DOHH2 (cell line): ENCODE measurements at regions not wholly inside any gene's neighbourhood (a gene's known extent, or its start where the extent isn't known, plus 50 kb on each side); places are given as distances from the start of the nearest gene placed in this dataset.

Experiments used
- H3F3A ChIP-seq: fragments of 200-600 bp; sonication (generic), shearing (Covaris generic); 2 replicates; pipeline ENCODE4 v1.6.0; 2016; ENCODE audit warnings: antibody characterized with exemption, mild to moderate bottlenecking; ENCODE audit not compliant: control insufficient read depth, insufficient read depth
- H3K27ac ChIP-seq: fragments of 200-600 bp; sonication (generic); 2 replicates; pipeline ENCODE4 v1.5.1; 2014; ENCODE audit warnings: low read depth, mild to moderate bottlenecking, low read length, moderate library complexity
- H3K27me3 ChIP-seq: fragments of 200-600 bp; sonication (generic); 2 replicates; pipeline ENCODE4 v1.6.1; 2014; ENCODE audit warnings: mild to moderate bottlenecking, low read length, mixed read lengths; ENCODE audit not compliant: control insufficient read depth
- H3K36me3 ChIP-seq: fragments of 200-600 bp; sonication (generic); 2 replicates; pipeline ENCODE4 v1.6.1; 2014; ENCODE audit warnings: mild to moderate bottlenecking, low read length, moderate library complexity, mixed read lengths; ENCODE audit not compliant: control insufficient read depth
- H3K4me1 ChIP-seq: fragments of 200-600 bp; sonication (generic); 2 replicates; pipeline ENCODE4 v1.6.1; 2014; ENCODE audit warnings: mild to moderate bottlenecking, low read length, mixed read lengths; ENCODE audit not compliant: control insufficient read depth
- H3K4me2 ChIP-seq: fragments of 200-600 bp; sonication (generic); 2 replicates; pipeline ENCODE4 v1.6.0; 2014; ENCODE audit warnings: mild to moderate bottlenecking, low read length, moderate library complexity
- H3K4me3 ChIP-seq: fragments of 200-600 bp; sonication (generic); 2 replicates; pipeline ENCODE4 v1.5.1; 2014; ENCODE audit warnings: mild to moderate bottlenecking, low read length, mixed read lengths
- H3K79me2 ChIP-seq: fragments of 200-600 bp; sonication (generic); 2 replicates; pipeline ENCODE4 v1.6.1; 2014; ENCODE audit warnings: mild to moderate bottlenecking, low read length, mixed read lengths; ENCODE audit not compliant: control insufficient read depth
- H3K9me2 ChIP-seq: fragments of 200-600 bp; sonication (generic); replicated peaks from 2 replicates; pipeline ENCODE4 v1.6.1; 2014; ENCODE audit warnings: mild to moderate bottlenecking, low read length, mixed read lengths; ENCODE audit not compliant: control insufficient read depth
- H3K9me3 ChIP-seq: fragments of 200-600 bp; sonication (generic); 2 replicates; pipeline ENCODE4 v1.6.1; 2014; ENCODE audit warnings: antibody characterized with exemption, low read length, mixed read lengths; ENCODE audit not compliant: control insufficient read depth, insufficient read depth
- H4K20me1 ChIP-seq: fragments of 200-600 bp; sonication (generic); 2 replicates; pipeline ENCODE4 v1.6.0; 2014; ENCODE audit warnings: low read depth, mild to moderate bottlenecking, antibody characterized with exemption, low read length, moderate library complexity; ENCODE audit not compliant: control insufficient read depth, insufficient read depth
- EZH2phosphoT487 ChIP-seq: fragments of 200-600 bp; sonication (generic); IDR thresholded peaks from 2 replicates; pipeline ENCODE4 v1.6.1; 2017; ENCODE audit warnings: borderline replicate concordance, mild to moderate bottlenecking, antibody characterized with exemption, low read length, moderate library complexity, mixed read lengths
- TF ChIP-seq, protein P1 (sequence below): fragments of 200-600 bp; sonication (generic); IDR thresholded peaks from one replicate; pipeline ENCODE4 v1.5.1; 2014; ENCODE audit warnings: antibody characterized with exemption, mild to moderate bottlenecking, low read depth, low read length; ENCODE audit not compliant: poor library complexity, severe bottlenecking

DNA sequence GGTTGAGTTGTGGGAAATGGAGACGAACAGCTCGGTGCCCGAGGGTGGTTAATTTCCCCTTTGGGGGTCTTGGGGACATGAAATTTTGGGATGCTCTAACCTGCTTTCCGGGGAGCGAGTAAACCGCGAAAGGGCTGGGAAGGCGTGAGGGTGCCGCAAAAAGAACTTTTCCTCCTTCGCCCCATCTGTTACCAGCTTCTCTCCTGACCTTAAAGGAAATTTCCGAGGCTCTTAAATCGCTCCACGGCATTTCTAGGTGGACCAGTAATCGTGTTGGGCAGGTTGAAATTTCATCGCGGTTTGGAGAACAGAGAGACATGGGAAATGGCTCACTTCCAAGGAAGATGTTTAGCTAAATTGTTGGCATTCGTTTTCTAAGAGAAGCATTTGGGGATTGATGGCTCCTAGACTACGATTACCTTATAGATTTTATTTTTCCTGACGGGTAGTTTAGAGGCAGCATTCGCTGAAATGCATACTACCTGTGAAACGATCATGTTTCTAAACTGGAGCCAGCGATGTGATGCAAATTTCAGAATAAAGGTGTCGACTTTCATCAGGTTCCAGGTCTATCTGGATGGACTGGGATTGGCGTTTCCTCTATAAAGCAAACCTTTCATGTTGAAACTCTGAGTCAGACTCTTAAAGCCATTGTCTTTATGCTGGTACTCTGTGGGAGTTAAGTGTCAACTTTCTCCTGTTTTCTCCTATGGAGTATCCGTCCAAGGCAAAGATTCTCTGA is 414.5 kb downstream of the PCNX1 start:
- no peaks in the 10 kb centered on the region for H3K36me3 ChIP-seq
- peaks cover 14% of the 10 kb centered on the region for H3F3A ChIP-seq
- peaks cover 53% of the 10 kb centered on the region for H3K4me1 ChIP-seq
- no peaks in the 10 kb centered on the region for H3K9me2 ChIP-seq
- peaks cover 57% of the 10 kb centered on the region for H3K79me2 ChIP-seq
- no peaks in the 10 kb centered on the region for H3K27me3 ChIP-seq
- TF ChIP-seq, protein P1, sequence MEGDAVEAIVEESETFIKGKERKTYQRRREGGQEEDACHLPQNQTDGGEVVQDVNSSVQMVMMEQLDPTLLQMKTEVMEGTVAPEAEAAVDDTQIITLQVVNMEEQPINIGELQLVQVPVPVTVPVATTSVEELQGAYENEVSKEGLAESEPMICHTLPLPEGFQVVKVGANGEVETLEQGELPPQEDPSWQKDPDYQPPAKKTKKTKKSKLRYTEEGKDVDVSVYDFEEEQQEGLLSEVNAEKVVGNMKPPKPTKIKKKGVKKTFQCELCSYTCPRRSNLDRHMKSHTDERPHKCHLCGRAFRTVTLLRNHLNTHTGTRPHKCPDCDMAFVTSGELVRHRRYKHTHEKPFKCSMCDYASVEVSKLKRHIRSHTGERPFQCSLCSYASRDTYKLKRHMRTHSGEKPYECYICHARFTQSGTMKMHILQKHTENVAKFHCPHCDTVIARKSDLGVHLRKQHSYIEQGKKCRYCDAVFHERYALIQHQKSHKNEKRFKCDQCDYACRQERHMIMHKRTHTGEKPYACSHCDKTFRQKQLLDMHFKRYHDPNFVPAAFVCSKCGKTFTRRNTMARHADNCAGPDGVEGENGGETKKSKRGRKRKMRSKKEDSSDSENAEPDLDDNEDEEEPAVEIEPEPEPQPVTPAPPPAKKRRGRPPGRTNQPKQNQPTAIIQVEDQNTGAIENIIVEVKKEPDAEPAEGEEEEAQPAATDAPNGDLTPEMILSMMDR: no peak
- TF ChIP-seq EZH2phosphoT487: no peak
- H4K20me1 ChIP-seq: no peaks in the 10 kb centered on the region
- H3K4me3 ChIP-seq: peak overlapping the region; percentile 76
- no peak overlapping the region for H3K27ac ChIP-seq
- H3K9me3 ChIP-seq: no peaks in the 10 kb centered on the region
- H3K4me2 ChIP-seq: peak overlapping the region; percentile 88

DNA sequence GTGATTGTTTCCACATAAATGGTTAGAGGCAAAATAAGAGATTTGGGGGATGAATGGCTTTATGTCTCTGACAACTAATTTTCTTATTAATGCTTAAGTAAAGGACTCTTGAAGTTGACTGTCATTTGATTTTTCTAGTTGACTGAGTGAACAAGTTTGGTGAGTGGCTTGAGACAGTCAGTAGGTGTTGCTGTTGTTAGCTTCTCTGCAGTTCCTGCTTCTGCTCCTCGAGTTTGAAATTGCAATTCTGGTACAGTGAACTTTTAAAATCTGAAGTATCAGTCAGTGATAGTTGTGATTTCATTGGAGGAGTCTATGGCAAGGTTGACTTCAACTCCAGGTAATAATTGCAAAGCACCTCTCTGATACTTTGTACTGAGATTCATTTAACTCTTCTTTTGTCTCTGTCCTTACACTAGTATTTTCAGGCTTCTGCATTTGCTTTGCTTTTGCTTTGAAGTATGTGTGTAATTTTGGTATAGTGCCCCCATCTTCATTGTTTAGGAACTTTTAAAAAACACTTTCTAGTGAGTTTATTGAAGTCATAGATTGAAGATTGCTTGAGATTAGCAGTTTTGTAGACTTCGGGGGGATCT is 415.5 kb downstream of the PCNX1 start:
- Histone ChIP-seq H3K79me2 (peaks cover 67% of the 10 kb centered on the region), H3K4me3 (peak overlapping the region; percentile 76), H3K36me3 (no peaks in the 10 kb centered on the region), H3K27me3 (no peaks in the 10 kb centered on the region), H3F3A (peaks cover 14% of the 10 kb centered on the region), H3K4me2 (peak overlapping the region; percentile 88), H3K27ac (no peak overlapping the region), H3K4me1 (peaks cover 56% of the 10 kb centered on the region), H3K9me3 (no peaks in the 10 kb centered on the region), H4K20me1 (no peaks in the 10 kb centered on the region), H3K9me2 (no peaks in the 10 kb centered on the region)
- TF ChIP-seq, protein P1: peak; percentile 60
- TF ChIP-seq EZH2phosphoT487: no peak

DNA sequence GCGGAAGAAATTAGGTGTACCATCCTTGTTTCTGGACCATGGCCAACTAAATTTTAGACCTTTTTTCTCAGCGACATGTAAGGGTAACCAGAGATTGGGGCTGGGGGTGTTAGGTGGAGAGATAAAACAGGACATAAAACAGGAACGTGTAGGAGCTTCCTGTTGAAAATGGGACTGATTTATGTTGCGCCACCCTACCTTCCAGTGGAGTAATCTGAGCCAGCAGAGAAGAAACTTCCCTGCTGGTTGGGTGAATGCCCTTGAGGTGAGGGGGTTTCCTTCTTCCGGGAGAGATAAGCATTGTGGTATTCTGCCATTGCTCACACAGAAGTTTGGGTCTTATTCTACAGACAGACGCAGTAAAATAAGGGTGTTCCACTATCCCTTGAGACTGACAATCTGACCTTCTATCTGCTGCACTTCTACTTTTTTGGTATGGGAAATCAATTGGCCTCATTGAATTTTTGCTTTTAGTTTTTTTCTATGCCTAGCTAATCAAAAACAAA is 417.6 kb downstream of the PCNX1 start:
- Histone ChIP-seq H3K27ac (no peak overlapping the region), H3F3A (peaks cover 14% of the 10 kb centered on the region), H3K4me2 (peak overlapping the region; percentile 88), H4K20me1 (no peaks in the 10 kb centered on the region), H3K27me3 (no peaks in the 10 kb centered on the region), H3K79me2 (peaks cover 87% of the 10 kb centered on the region), H3K9me2 (no peaks in the 10 kb centered on the region), H3K36me3 (no peaks in the 10 kb centered on the region), H3K9me3 (no peaks in the 10 kb centered on the region), H3K4me3 (peak overlapping the region; percentile 59), H3K4me1 (peaks cover 55% of the 10 kb centered on the region)
- TF ChIP-seq, protein P1: no peak
- no peak for TF ChIP-seq EZH2phosphoT487
